HT1080 (cell line): ENCODE measurements at regions not wholly inside any gene's neighbourhood (a gene's known extent, or its start where the extent isn't known, plus 50 kb on each side); places are given as distances from the start of the nearest gene placed in this dataset.
"Not testable (repeated sequence)": the region's sequence is repeated elsewhere in the genome, so short reads cannot be mapped to it uniquely, and the experiment has no call there.

Source experiments
- DNase-seq: peaks from one replicate; pipeline ENCODE4 v3.0.0-alpha.2; 2015; ENCODE audit warnings: low read depth

GRCh38 chr13:33659466-33659865 is 158.5 kb upstream of the RFC3 start:
- DNase-seq, result no peak

- no peak for DNase-seq
These were observed 158.1 kb upstream of the RFC3 start for GRCh38 chr13:33659894-33660293.

- DNase-seq, result no peak
These were observed 155.6 kb upstream of the RFC3 start for GRCh38 chr13:33662392-33662791.

GRCh38 chr13:33665626-33666175 is 152.2 kb upstream of the RFC3 start:
- DNase-seq, result no peak

- DNase-seq, result no peak
These were observed 146.4 kb upstream of the RFC3 start for GRCh38 chr13:33671560-33671959.

GRCh38 chr13:33672022-33672421 is 145.9 kb upstream of the RFC3 start:
- DNase-seq, result not testable (repeated sequence)

GRCh38 chr13:33676045-33676989 is 141.6 kb upstream of the RFC3 start:
- peak; percentile 44 for DNase-seq

- DNase-seq, result no peak
These were observed 140.7 kb upstream of the RFC3 start for GRCh38 chr13:33677215-33677614.

- DNase-seq, result no peak
These were observed 139.9 kb upstream of the RFC3 start for GRCh38 chr13:33678084-33678483.

GRCh38 chr13:33678906-33679657 is 138.9 kb upstream of the RFC3 start:
- DNase-seq, result peak; percentile 75

- no peak for DNase-seq
These were observed 138.3 kb upstream of the RFC3 start for GRCh38 chr13:33679658-33680012.

GRCh38 chr13:33682020-33682564 is 135.9 kb upstream of the RFC3 start:
- no peak for DNase-seq

GRCh38 chr13:33682646-33683045 is 135.3 kb upstream of the RFC3 start:
- DNase-seq, result not testable (repeated sequence)

- no peak for DNase-seq
These were observed 134.6 kb upstream of the RFC3 start for GRCh38 chr13:33683376-33683775.

GRCh38 chr13:33684874-33685273 is 133.1 kb upstream of the RFC3 start:
- DNase-seq, result no peak

- DNase-seq, result no peak
These were observed 131.0 kb upstream of the RFC3 start for GRCh38 chr13:33686772-33687480.

GRCh38 chr13:33690354-33690753 is 127.6 kb upstream of the RFC3 start:
- DNase-seq, result no peak

- no peak for DNase-seq
These were observed 126.0 kb upstream of the RFC3 start for GRCh38 chr13:33691980-33692379.

- DNase-seq, result no peak
These were observed 125.4 kb upstream of the RFC3 start for GRCh38 chr13:33692531-33692930.

- no peak for DNase-seq
These were observed 123.4 kb upstream of the RFC3 start for GRCh38 chr13:33694546-33694945.

GRCh38 chr13:33696530-33696929 is 121.4 kb upstream of the RFC3 start:
- no peak for DNase-seq
